ENCODE measurements at regions not wholly inside any gene's neighbourhood (a gene's known extent, or its start where the extent isn't known, plus 50 kb on each side); places are given as distances from the start of the nearest gene placed in this dataset.

- DNase-seq (ENCODE audit: low read depth): no peak
Observed at GRCh38 chr13:85537601-85538000, 261.6 kb downstream of the SLITRK6 start.

GRCh38 chr13:85536706-85537105, 262.5 kb downstream of the SLITRK6 start:
- no peak for DNase-seq (ENCODE audit: low read depth)

GRCh38 chr13:85535316-85536084, 263.7 kb downstream of the SLITRK6 start:
- DNase-seq (ENCODE audit: low read depth): no peak

- DNase-seq (ENCODE audit: low read depth): no peak
Observed at GRCh38 chr13:85533911-85534310, 265.3 kb downstream of the SLITRK6 start.

GRCh38 chr13:85529218-85529594, 270.0 kb downstream of the SLITRK6 start:
- DNase-seq (ENCODE audit: low read depth): no peak

DNA sequence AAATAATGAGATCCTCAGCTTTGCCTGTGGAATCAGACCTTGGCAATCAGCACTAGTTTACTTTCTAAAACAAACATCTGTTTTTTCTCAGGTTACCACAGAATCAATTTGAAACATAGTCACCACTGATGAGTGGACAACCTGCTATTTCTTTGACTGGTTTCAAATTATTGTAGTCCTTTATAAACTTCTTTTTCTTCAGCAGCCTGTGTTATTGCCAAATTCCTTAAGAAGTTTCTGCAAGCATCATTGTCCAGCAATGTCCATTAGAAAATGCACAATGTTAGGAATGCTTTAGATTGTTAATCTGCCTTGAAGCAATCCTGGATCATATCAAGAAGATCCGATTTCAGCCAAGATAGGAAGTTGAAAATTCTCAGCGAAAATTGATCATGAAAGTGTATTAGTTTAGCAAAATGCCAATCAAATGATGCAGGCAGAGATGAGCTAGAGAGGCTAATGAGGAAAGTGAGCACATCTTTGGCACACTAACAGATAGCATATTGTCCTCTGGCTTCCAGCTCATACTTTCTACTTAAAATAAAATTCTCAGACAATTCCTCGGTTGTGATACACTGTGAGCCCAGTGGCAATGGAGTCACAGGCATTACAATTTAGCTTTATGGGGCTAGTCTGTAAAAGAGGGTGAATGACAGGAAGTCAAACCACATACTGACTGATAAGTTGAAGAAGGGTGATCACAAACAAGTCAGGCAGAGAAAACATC, 270.6 kb downstream of the SLITRK6 start:
- DNase-seq (ENCODE audit: low read depth): no peak

- DNase-seq (ENCODE audit: low read depth): no peak
Observed at GRCh38 chr13:85527316-85527715, 271.9 kb downstream of the SLITRK6 start.

- DNase-seq (ENCODE audit: low read depth): no peak
Observed at GRCh38 chr13:85525411-85525810, 273.8 kb downstream of the SLITRK6 start.

DNA sequence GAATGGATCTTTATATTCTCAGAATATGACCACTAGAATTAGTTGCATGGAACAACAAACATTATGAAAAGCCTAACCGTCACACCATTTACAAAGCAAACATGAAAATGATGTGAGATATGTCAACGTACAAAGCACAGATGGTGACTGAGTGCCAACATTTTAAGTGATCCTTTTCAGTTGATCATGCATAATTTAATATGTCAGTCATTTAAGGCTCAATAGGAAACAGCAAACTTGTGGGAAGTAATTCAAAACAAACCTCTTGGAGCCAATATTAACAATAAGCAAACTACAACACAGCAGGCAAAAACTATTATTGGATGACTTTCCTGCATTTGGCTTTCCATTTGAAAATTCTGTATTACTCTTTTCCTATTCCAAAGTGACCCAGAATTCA, 277.6 kb downstream of the SLITRK6 start:
- no peak for DNase-seq (ENCODE audit: low read depth)

- no peak for DNase-seq (ENCODE audit: low read depth)
Observed at GRCh38 chr13:85520445-85520844, 278.8 kb downstream of the SLITRK6 start.

GRCh38 chr13:85519363-85519762, 279.9 kb downstream of the SLITRK6 start:
- DNase-seq (ENCODE audit: low read depth): no peak

DNA sequence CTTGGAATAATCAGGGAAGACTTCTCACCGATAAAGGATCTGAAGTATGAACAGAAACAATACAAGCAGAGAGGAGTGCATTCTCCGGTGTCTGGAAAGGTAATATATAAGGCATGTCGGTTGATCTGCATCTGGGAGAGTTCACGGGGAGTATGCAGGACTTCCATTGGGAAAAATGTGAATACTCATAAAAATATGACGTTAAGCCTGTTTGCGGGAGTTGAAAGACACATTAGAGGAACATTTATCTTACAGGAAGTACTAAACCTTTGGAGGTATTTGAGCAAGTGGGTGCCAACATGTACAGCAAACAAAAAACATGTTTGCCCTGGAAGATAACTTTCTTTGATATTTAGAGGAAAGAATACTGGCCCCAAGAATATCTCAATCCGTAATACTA, 286.8 kb downstream of the SLITRK6 start:
- no peak for DNase-seq (ENCODE audit: low read depth)

DNA sequence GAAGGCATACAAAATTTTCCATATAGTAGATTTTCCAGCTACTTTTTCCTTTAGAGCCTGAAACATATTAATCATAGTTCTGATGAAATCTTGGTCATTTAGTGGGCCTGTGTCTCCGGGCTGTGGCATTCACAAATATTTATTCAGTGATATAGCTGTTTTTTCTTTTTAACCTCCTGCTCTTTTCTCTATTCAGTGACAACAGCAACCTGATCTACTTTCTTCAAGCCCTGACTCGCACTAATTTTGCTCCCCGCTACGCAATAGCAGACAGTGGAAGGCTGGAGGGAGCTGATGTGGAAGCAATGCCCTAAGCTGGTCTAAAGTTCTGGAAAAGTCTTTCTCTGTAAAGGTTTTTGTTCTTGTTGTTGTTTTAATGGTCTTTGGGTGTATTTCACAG, 289.7 kb downstream of the SLITRK6 start:
- no peak for DNase-seq (ENCODE audit: low read depth)

DNA sequence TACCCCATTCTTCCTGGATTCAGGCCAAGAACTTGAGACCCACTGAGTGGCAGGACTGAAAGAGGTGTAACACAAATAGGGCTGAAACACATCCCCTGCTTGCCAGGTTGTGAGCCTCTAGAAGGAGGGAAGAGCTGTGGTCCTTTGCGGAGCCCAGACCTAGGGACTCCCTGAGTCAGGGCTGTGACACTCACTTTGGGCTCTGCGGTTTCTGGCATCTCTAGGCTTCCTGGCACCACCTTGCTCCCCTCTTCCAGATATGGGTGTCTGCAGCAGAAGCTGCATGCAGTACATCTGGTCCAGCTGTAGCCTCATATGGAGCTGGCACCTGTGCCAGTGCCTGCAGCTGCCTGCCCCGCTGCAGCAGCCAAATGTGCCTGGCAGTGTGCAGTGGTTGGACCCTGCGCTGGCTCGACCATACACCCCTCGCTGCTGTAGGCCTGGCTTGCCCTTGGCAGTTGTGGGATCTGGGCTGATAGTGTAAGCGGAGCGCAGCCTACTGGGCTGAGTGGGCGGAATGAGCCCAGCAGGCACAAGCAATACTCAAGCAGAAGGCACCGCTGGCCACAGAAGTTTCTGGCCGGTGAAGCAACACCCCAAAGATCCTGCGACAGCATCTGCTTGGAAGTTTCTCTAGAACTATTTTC, 290.4 kb downstream of the SLITRK6 start:
- no peak for DNase-seq (ENCODE audit: low read depth)

DNA sequence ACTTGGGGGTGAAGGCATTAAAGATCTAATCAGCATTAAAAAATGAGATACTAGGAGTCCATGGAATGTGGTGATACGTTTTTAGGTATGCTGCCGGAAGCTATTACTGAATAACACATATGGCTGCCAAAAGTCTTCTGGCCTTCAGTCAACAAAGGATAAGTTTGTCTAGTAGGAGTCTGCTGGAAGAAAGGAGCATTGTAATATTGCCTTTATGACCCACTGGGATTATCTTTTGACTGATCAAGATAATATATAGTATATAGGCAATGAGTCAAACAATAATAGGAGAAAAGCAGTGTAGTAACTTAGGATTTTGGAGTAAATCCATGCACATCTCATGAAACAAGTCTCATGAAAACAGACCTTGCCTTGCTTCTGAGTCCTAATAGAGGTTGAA, 295.4 kb downstream of the SLITRK6 start:
- DNase-seq (ENCODE audit: low read depth): no peak

DNA sequence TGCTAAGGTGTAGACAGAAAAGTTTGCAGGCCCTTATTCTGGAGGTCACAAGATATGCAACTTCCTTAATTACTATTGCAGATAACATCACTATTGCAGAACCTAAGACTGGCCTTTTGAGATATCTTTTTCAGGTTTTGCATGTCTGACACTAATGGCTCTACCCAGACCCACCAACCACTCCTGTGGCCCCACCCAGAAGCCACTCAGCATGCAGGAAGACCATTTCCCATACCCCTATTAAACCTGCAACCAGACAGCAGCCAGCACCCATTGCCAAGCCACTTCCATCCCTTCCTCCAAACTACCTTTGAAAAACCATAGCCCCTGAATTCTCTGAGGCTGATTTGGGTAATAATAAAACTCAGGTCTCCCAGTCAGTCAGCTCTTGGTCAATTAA, 297.6 kb downstream of the SLITRK6 start:
- DNase-seq (ENCODE audit: low read depth): no peak

- DNase-seq (ENCODE audit: low read depth): no peak
Observed at GRCh38 chr13:85500696-85501256, 298.4 kb downstream of the SLITRK6 start.

DNA sequence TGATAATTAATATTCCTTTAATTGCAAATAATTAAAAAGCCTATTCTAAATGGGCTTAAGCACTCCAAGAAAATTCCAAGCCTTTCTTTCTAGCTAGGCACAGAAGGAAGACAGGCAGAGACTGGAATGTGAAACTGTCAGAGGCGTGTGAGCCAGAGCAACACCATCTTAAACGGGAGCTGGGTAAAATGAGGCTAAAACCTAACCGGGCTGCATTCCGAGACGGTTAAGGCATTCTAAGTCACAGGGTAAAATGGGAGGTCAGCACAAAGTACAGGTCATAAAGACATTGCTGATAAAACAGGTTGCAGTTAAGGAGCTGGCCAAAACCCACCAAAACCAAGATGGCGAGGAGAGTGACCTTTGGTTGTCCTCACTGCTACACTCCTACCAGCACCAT, 300.4 kb downstream of the SLITRK6 start:
- no peak for DNase-seq (ENCODE audit: low read depth)

DNA sequence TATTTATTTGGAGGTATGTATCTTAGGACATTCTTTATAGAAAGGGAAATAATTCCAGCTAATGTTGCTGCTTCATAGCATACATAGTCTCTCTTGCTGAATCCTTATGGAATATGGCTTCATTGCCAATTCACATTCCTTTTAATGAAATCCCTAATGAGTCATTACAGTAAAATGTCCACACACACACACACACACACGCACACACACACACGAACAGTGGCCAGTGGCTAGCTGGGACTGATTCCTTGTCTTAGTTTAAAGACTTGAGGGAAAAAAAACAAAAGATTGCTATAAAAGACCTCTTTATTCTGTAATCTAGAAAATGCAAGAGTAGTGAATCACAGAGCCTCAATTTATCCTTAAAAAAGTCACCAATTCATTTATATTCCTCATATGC, 301.6 kb downstream of the SLITRK6 start:
- DNase-seq (ENCODE audit: low read depth): no peak

GRCh38 chr13:85492283-85492682, 306.9 kb downstream of the SLITRK6 start:
- DNase-seq (ENCODE audit: low read depth): no peak

DNA sequence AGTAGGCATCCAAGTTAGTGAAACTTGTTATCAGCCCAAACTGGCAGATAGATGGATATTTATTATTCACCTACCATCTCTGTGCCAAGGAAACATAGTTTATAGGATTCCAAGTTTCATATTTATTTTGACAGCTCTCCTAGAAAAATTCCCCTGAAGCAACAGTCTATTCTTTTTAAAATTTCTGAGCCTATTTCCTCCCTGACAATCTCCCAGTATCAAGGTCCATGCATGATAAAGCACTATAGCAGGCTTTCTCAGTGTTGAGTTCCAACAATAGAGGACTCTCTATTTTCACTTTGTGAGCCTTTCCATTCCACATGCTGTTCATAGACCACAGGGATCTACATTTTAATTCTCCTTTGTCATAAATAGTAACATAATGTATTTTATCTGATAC, 312.6 kb downstream of the SLITRK6 start:
- DNase-seq (ENCODE audit: low read depth): no peak

DNA sequence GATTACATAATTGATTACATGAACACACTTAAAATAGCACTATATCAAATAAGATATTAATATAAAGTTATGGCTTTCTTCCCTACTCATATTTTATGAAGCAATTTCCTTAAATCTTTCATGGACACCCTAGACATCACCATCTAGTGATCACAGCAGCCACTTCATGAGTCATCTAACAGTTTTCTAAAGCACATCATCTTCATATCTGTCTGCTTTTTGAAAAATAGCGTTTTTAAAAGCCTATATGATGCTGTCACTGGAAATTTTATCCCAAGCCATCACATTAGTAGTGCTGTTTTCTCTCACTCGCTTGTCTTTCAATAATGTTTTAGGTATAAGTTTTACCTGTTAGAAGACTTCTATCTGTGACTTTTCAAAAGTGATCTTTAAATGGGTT, 326.1 kb downstream of the SLITRK6 start:
- no peak for DNase-seq (ENCODE audit: low read depth)

DNA sequence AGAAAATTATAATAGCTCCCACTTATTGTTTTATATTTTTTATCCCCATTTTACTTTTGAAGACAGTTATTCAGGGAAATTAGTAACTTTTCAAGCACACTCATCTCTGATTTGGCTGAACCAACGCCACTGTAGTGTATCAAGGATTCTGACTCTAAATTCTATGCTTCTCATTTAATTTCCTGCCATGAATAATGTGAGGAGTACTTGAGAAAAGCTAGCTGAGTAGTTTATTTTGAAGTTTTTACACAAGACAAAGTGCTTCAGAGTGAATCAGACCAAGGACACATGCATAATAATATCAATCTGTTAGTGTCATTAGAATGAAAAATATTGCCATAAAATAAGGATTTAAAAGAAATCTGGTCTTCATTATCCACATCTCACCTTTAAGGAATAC, 329.9 kb downstream of the SLITRK6 start:
- no peak for DNase-seq (ENCODE audit: low read depth)
